Caco-2 (cell line): ENCODE measurements at regions not wholly inside any gene's neighbourhood (a gene's known extent, or its start where the extent isn't known, plus 50 kb on each side); places are given as distances from the start of the nearest gene placed in this dataset.

Experiments used
- BruUV-seq: library from RNA; stranded (reverse); fragments of 400-500 nt; replicated peaks from 2 replicates; lab custom pipeline; 2021; lab: Mats Ljungman, UMichigan
- CTCF ChIA-PET: fragments of 300-600 bp; sonication (Branson Sonifier 250); formaldehyde crosslinking; loops from one replicate; lab custom pipeline; 2022; ENCODE audit warnings: antibody characterized with exemption; lab: Charles Lee
- POLR2A ChIA-PET: fragments of 300-600 bp; sonication (Branson Sonifier 250); formaldehyde crosslinking; loops from one replicate; lab custom pipeline; 2022; ENCODE audit warnings: antibody characterized with exemption; lab: Charles Lee
- DNase-seq, 2 experiments: peaks; one replicate each; pipeline versions ENCODE4 v3.0.0 to v3.0.0-alpha.2; 2020 to 2022
- H3K27me3 ChIP-seq: replicated peaks from 2 replicates; pipeline ENCODE4 v1.6.0; 2011; ENCODE audit warnings: low read length; ENCODE audit not compliant: control insufficient read depth, insufficient read depth
- H3K36me3 ChIP-seq: 2 replicates; pipeline ENCODE4 v1.5.1; 2011; ENCODE audit warnings: low read length; ENCODE audit not compliant: control insufficient read depth, insufficient read depth
- H3K4me1 ChIP-seq: fragments of 250-450 bp; sonication (Bioruptor Pico); 2 replicates; pipeline ENCODE4 v1.5.1; 2020; ENCODE audit warnings: mild to moderate bottlenecking
- H3K4me3 ChIP-seq: 2 replicates; pipeline ENCODE4 v1.5.1; 2011; ENCODE audit warnings: low read depth, mild to moderate bottlenecking, control low read depth, low read length
- H3K9me3 ChIP-seq: fragments of 250-450 bp; sonication (Bioruptor Pico); 2 replicates; pipeline ENCODE4 v1.5.1; 2020; ENCODE audit warnings: mild to moderate bottlenecking, moderate library complexity
- H3K27ac Mint-ChIP-seq: one replicate; pipeline ENCODE4 v1.8.0; 2022; ENCODE audit warnings: mixed read lengths; ENCODE audit not compliant: unreplicated experiment
- H3K27me3 Mint-ChIP-seq: one replicate; pipeline ENCODE4 v1.8.0; 2022; ENCODE audit warnings: mixed read lengths; ENCODE audit not compliant: insufficient read depth, unreplicated experiment
- H3K36me3 Mint-ChIP-seq: one replicate; pipeline ENCODE4 v1.8.0; 2022; ENCODE audit warnings: mild to moderate bottlenecking, mixed read lengths; ENCODE audit not compliant: insufficient read depth, unreplicated experiment
- H3K4me1 Mint-ChIP-seq: one replicate; pipeline ENCODE4 v1.8.0; 2022; ENCODE audit warnings: low read depth, mixed read lengths; ENCODE audit not compliant: unreplicated experiment
- H3K4me3 Mint-ChIP-seq: one replicate; pipeline ENCODE4 v1.8.0; 2022; ENCODE audit warnings: mild to moderate bottlenecking, moderate library complexity, mixed read lengths; ENCODE audit not compliant: unreplicated experiment
- H3K9me3 Mint-ChIP-seq: one replicate; pipeline ENCODE4 v1.8.0; 2022; ENCODE audit warnings: mixed read lengths; ENCODE audit not compliant: unreplicated experiment
- intact Hi-C: fragments of 100-400 bp; cut with micrococcal nuclease; formaldehyde crosslinking; loops from one replicate; pipeline ENCODE4 v1.10.0; 2022; ENCODE audit not compliant: unreplicated experiment
- TF ChIP-seq, protein P1 (sequence below), 2 experiments: fragments of 200-600 bp in 1 of 2; IDR thresholded peaks; 1 replicate in 1 of 2; 2 replicates in 1 of 2; pipeline versions ENCODE4 v1.5.1 to v1.8.0; 2011 to 2022; ENCODE audit warnings: antibody characterized with exemption in 1 of 2, control low read depth in 1 of 2, inconsistent platforms in 1 of 2, low read depth in 1 of 2, low read length in 1 of 2, mild to moderate bottlenecking in 1 of 2, moderate library complexity in 1 of 2; ENCODE audit not compliant: insufficient read depth in 1 of 2, severe bottlenecking in 1 of 2, unreplicated experiment in 1 of 2

DNA sequence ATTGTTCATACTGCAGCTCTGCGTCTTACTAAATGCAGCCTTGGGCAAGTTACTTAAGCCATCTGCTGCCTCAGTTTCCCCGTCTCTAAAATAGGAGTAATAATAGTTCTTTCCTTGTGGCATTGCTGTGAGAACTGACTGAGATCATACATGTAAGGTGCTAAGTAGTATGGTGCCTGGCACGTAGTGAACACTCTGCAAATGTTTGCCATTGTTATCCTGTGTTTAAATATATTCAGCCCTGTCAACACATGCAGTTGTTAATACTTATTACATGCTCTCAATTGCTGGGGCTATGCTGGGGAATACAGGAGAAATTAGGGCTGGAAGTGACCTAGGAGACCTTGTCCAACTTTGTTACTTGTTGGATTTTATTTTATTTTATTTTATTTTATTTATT lies 105.2 kb upstream of the RAI14 start:
- ChIA-PET CTCF (interaction anchor here (0.7 kb wide), 1 partner anchor 48 kb away, joined by 3 read pairs; no protein-coding TSS in a partner anchor), POLR2A (no interaction called here)
- peak in 1 of 2 experiments; percentile 10 for DNase-seq
- H3K27me3 ChIP-seq = no peaks in the 10 kb centered on the region
- Mint-ChIP-seq H3K4me3 (peak overlapping the region; percentile 22), H3K27me3 (no peaks in the 10 kb centered on the region), H3K9me3 (peaks cover 28% of the 10 kb centered on the region), H3K36me3 (no peaks in the 10 kb centered on the region), H3K4me1 (peaks cover 13% of the 10 kb centered on the region), H3K27ac (no peak overlapping the region)
- no peaks in the 10 kb centered on the region; the same call in 1 of the 2 replicates for H3K36me3 ChIP-seq
- no peak overlapping the region for H3K4me3 ChIP-seq
- H3K9me3 ChIP-seq = peaks cover 14% of the 10 kb centered on the region
- intact Hi-C loops = no loop called here
- no TSS peak for BruUV-seq
- H3K4me1 ChIP-seq = peaks cover 18% of the 10 kb centered on the region
- TF ChIP-seq, protein P1, sequence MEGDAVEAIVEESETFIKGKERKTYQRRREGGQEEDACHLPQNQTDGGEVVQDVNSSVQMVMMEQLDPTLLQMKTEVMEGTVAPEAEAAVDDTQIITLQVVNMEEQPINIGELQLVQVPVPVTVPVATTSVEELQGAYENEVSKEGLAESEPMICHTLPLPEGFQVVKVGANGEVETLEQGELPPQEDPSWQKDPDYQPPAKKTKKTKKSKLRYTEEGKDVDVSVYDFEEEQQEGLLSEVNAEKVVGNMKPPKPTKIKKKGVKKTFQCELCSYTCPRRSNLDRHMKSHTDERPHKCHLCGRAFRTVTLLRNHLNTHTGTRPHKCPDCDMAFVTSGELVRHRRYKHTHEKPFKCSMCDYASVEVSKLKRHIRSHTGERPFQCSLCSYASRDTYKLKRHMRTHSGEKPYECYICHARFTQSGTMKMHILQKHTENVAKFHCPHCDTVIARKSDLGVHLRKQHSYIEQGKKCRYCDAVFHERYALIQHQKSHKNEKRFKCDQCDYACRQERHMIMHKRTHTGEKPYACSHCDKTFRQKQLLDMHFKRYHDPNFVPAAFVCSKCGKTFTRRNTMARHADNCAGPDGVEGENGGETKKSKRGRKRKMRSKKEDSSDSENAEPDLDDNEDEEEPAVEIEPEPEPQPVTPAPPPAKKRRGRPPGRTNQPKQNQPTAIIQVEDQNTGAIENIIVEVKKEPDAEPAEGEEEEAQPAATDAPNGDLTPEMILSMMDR (IDR thresholded peaks at IDR 0.05; ENCODE audit: insufficient read depth in 1 of 2, low read depth in 1 of 2, low read length in 1 of 2, severe bottlenecking in 1 of 2, unreplicated experiment in 1 of 2) = no peak

DNA sequence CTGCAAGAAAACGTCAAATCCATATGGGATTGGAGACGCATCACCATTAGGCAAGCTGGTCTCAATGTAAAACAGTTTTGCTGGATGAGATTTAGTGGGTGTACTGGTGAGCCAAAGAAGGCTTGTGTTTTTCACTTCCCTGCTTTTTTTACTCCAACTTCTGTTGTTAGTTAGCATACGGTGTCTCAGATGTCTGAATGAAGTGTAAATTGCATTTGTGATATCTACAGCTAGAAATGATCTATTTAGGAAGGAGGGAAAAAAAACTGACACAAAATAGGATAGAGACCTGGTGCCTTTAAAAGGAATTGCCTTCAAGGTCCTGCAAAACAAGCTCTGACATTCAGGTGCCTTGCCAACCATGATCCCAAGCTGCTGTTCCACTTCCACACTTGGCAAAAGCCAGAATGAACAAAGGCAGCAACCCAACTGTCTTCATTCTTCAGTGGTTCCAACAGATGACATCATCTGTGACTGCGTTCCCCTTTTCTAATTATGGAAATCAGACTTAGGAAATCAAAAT lies 104.2 kb upstream of the RAI14 start:
- Mint-ChIP-seq H3K9me3 (peaks cover 18% of the 10 kb centered on the region), H3K4me3 (no peak overlapping the region), H3K4me1 (peaks cover 23% of the 10 kb centered on the region), H3K27ac (no peak overlapping the region), H3K36me3 (no peaks in the 10 kb centered on the region), H3K27me3 (no peaks in the 10 kb centered on the region)
- no TSS peak for BruUV-seq
- Histone ChIP-seq H3K27me3 (no peaks in the 10 kb centered on the region), H3K36me3 (no peaks in the 10 kb centered on the region; the same call in 1 of the 2 replicates), H3K4me3 (no peak overlapping the region), H3K9me3 (peaks cover 13% of the 10 kb centered on the region), H3K4me1 (peaks cover 28% of the 10 kb centered on the region)
- ChIA-PET CTCF (no interaction called here), POLR2A (no interaction called here)
- no peak for DNase-seq
- intact Hi-C loops = no loop called here
- TF ChIP-seq, protein P1 (IDR thresholded peaks at IDR 0.05; ENCODE audit: insufficient read depth in 1 of 2, low read depth in 1 of 2, low read length in 1 of 2, severe bottlenecking in 1 of 2, unreplicated experiment in 1 of 2) = no peak

DNA sequence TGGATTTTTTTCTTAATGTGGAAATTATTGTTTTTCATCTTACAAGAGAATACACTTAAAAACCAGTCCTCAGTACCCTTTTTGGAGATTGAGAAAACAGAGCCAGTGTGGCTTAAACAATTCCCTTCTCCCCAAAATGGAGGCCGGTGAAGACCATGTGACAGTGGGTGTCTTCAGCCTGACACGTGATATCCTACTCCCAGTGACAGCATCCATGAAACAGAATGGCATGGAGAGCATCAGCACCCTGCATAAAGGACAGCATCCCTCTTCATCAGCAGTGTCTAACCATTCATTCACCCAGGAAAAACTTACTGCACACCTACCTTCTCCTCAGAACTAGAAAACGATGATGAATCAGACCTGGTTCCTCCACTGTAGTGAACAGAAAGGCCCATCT lies 103.4 kb upstream of the RAI14 start:
- Mint-ChIP-seq H3K4me3 (no peak overlapping the region), H3K36me3 (no peaks in the 10 kb centered on the region), H3K9me3 (peaks cover 11% of the 10 kb centered on the region), H3K27me3 (no peaks in the 10 kb centered on the region), H3K27ac (no peak overlapping the region), H3K4me1 (peaks cover 23% of the 10 kb centered on the region)
- H3K4me3 ChIP-seq = no peak overlapping the region
- BruUV-seq = no TSS peak
- no peaks in the 10 kb centered on the region; the same call in 1 of the 2 replicates for H3K36me3 ChIP-seq
- ChIA-PET POLR2A (no interaction called here), CTCF (no interaction called here)
- peaks cover 6% of the 10 kb centered on the region for H3K9me3 ChIP-seq
- TF ChIP-seq, protein P1 (IDR thresholded peaks at IDR 0.05; ENCODE audit: insufficient read depth in 1 of 2, low read depth in 1 of 2, low read length in 1 of 2, severe bottlenecking in 1 of 2, unreplicated experiment in 1 of 2) = no peak
- no peak for DNase-seq
- H3K4me1 ChIP-seq = peaks cover 30% of the 10 kb centered on the region
- H3K27me3 ChIP-seq = no peaks in the 10 kb centered on the region
- intact Hi-C loops = no loop called here
